ENCODE measurements at regions not wholly inside any gene's neighbourhood (a gene's known extent, or its start where the extent isn't known, plus 50 kb on each side); places are given as distances from the start of the nearest gene placed in this dataset.

GRCh38 chr11:119919656-119920055 lies 190.7 kb upstream of the NECTIN1 start (continued):
- TF ChIP-seq ZBTB40 (IDR thresholded peaks at IDR 0.05), result no peak
- TF ChIP-seq ZBTB40 (CRISPR knock-in tag; IDR thresholded peaks at IDR 0.05), result no peak
- TF ChIP-seq ONECUT2 (CRISPR knock-in tag; IDR thresholded peaks at IDR 0.05), result no peak
- no peak for TF ChIP-seq TBP (CRISPR knock-in tag; IDR thresholded peaks at IDR 0.05)
- TF ChIP-seq ZNF318 (CRISPR knock-in tag; IDR thresholded peaks at IDR 0.05), result no peak
- TF ChIP-seq EED (CRISPR knock-in tag; IDR thresholded peaks at IDR 0.05), result no peak
- TF ChIP-seq ZNF639 (CRISPR knock-in tag; conservative IDR thresholded peaks at IDR 0.05), result no peak
- TF ChIP-seq ZNF501 (CRISPR knock-in tag; IDR thresholded peaks at IDR 0.05), result no peak
- no peak for TF ChIP-seq DMTF1 (CRISPR knock-in tag; IDR thresholded peaks at IDR 0.05)
- no peak for TF ChIP-seq SSRP1 (CRISPR knock-in tag; IDR thresholded peaks at IDR 0.05)

Data from HepG2 (cell line).